Rectal smooth muscle tissue (tissue), 1 donor: ENCODE measurements at regions not wholly inside any gene's neighbourhood (a gene's known extent, or its start where the extent isn't known, plus 50 kb on each side); places are given as distances from the start of the nearest gene placed in this dataset.
"Not testable (repeated sequence)": the region's sequence is repeated elsewhere in the genome, so short reads cannot be mapped to it uniquely, and the experiment has no call there.

ENCODE experiments used
- H3K27ac ChIP-seq: one replicate; pipeline ENCODE4 v1.7.0; 2013; ENCODE audit warnings: low read depth, low read length, inconsistent platforms
- H3K27me3 ChIP-seq: one replicate; pipeline ENCODE4 v1.7.0; 2013; ENCODE audit warnings: low read length; ENCODE audit not compliant: control insufficient read depth, insufficient read depth
- H3K36me3 ChIP-seq: one replicate; pipeline ENCODE4 v1.7.0; 2013; ENCODE audit warnings: low read length; ENCODE audit not compliant: control insufficient read depth, insufficient read depth
- H3K4me1 ChIP-seq: one replicate; pipeline ENCODE4 v1.7.0; 2013; ENCODE audit warnings: low read length; ENCODE audit not compliant: control insufficient read depth, insufficient read depth
- H3K4me3 ChIP-seq: one replicate; pipeline ENCODE4 v1.7.0; 2013; ENCODE audit warnings: low read length
- H3K9ac ChIP-seq: one replicate; pipeline ENCODE4 v1.7.0; 2013; ENCODE audit warnings: low read length

- H3K4me3 ChIP-seq: no peak overlapping the region
- peaks cover 4% of the 10 kb centered on the region for H3K4me1 ChIP-seq
- no peak overlapping the region for H3K27ac ChIP-seq
Measured at GRCh38 chr5:157978061-157978460, 119.1 kb upstream of the CLINT1 start.

GRCh38 chr5:157976429-157976828 lies 117.5 kb upstream of the CLINT1 start:
- H3K27ac ChIP-seq: no peak overlapping the region
- no peaks in the 10 kb centered on the region for H3K27me3 ChIP-seq
- H3K4me3 ChIP-seq: no peak overlapping the region
- no peaks in the 10 kb centered on the region for H3K36me3 ChIP-seq
- no peak overlapping the region for H3K9ac ChIP-seq
- H3K4me1 ChIP-seq: peaks cover 10% of the 10 kb centered on the region

More at GRCh38 chr5:157978061-157978460, 119.1 kb upstream of the CLINT1 start:
- H3K9ac ChIP-seq: no peak overlapping the region
- no peaks in the 10 kb centered on the region for H3K36me3 ChIP-seq
- no peaks in the 10 kb centered on the region for H3K27me3 ChIP-seq

- Histone ChIP-seq H3K4me3 (no peak overlapping the region), H3K4me1 (peaks cover 9% of the 10 kb centered on the region), H3K27ac (peak overlapping the region; percentile 77), H3K9ac (no peak overlapping the region), H3K27me3 (no peaks in the 10 kb centered on the region), H3K36me3 (no peaks in the 10 kb centered on the region)
Measured at GRCh38 chr5:157972579-157972978, 113.6 kb upstream of the CLINT1 start.

- no peak overlapping the region for H3K4me3 ChIP-seq
- H3K36me3 ChIP-seq: no peaks in the 10 kb centered on the region
- H3K27me3 ChIP-seq: no peaks in the 10 kb centered on the region
- H3K9ac ChIP-seq: no peak overlapping the region
- peak overlapping the region; percentile 77 for H3K27ac ChIP-seq
- peaks cover 9% of the 10 kb centered on the region for H3K4me1 ChIP-seq
Measured at GRCh38 chr5:157971571-157972216, 112.7 kb upstream of the CLINT1 start.

- not testable (repeated sequence) for H3K4me1 ChIP-seq, H3K9ac ChIP-seq, H3K27ac ChIP-seq, H3K4me3 ChIP-seq, H3K27me3 ChIP-seq, H3K36me3 ChIP-seq
Measured at GRCh38 chr5:157968570-157968969, 109.6 kb upstream of the CLINT1 start.

GRCh38 chr5:157965989-157966388 lies 107.0 kb upstream of the CLINT1 start:
- no peaks in the 10 kb centered on the region for H3K4me1 ChIP-seq
- no peaks in the 10 kb centered on the region for H3K36me3 ChIP-seq
- no peak overlapping the region for H3K9ac ChIP-seq
- no peaks in the 10 kb centered on the region for H3K27me3 ChIP-seq
- H3K4me3 ChIP-seq: no peak overlapping the region
- H3K27ac ChIP-seq: no peak overlapping the region

GRCh38 chr5:157965040-157965678 lies 106.2 kb upstream of the CLINT1 start:
- H3K27me3 ChIP-seq: no peaks in the 10 kb centered on the region
- H3K4me1 ChIP-seq: no peaks in the 10 kb centered on the region
- no peak overlapping the region for H3K27ac ChIP-seq
- H3K4me3 ChIP-seq: no peak overlapping the region
- no peaks in the 10 kb centered on the region for H3K36me3 ChIP-seq
- H3K9ac ChIP-seq: no peak overlapping the region

GRCh38 chr5:157963761-157964160 lies 104.8 kb upstream of the CLINT1 start:
- Histone ChIP-seq H3K4me1 (no peaks in the 10 kb centered on the region), H3K4me3 (no peak overlapping the region), H3K27me3 (no peaks in the 10 kb centered on the region), H3K27ac (no peak overlapping the region), H3K9ac (no peak overlapping the region), H3K36me3 (no peaks in the 10 kb centered on the region)

- Histone ChIP-seq H3K9ac (no peak overlapping the region), H3K4me1 (no peaks in the 10 kb centered on the region), H3K27ac (no peak overlapping the region), H3K36me3 (no peaks in the 10 kb centered on the region), H3K4me3 (no peak overlapping the region), H3K27me3 (no peaks in the 10 kb centered on the region)
Measured at GRCh38 chr5:157963244-157963643, 104.3 kb upstream of the CLINT1 start.

- H3K27ac ChIP-seq, H3K4me1 ChIP-seq, H3K9ac ChIP-seq, H3K36me3 ChIP-seq, H3K27me3 ChIP-seq, H3K4me3 ChIP-seq: not testable (repeated sequence)
Measured at GRCh38 chr5:157962686-157963085, 103.7 kb upstream of the CLINT1 start.

- no peak overlapping the region for H3K27ac ChIP-seq
- no peaks in the 10 kb centered on the region for H3K27me3 ChIP-seq
- no peaks in the 10 kb centered on the region for H3K4me1 ChIP-seq
- H3K9ac ChIP-seq: no peak overlapping the region
- no peak overlapping the region for H3K4me3 ChIP-seq
- no peaks in the 10 kb centered on the region for H3K36me3 ChIP-seq
Measured at GRCh38 chr5:157961896-157962590, 103.1 kb upstream of the CLINT1 start.

- no peak overlapping the region for H3K27ac ChIP-seq
- H3K36me3 ChIP-seq: no peaks in the 10 kb centered on the region
- no peak overlapping the region for H3K4me3 ChIP-seq
- no peaks in the 10 kb centered on the region for H3K27me3 ChIP-seq
- H3K9ac ChIP-seq: no peak overlapping the region
- no peaks in the 10 kb centered on the region for H3K4me1 ChIP-seq
Measured at GRCh38 chr5:157961176-157961575, 102.2 kb upstream of the CLINT1 start.
